GM12864 (cell line): ENCODE measurements at regions not wholly inside any gene's neighbourhood (a gene's known extent, or its start where the extent isn't known, plus 50 kb on each side); places are given as distances from the start of the nearest gene placed in this dataset.

ENCODE experiments used
- DNase-seq: peaks from one replicate; pipeline ENCODE4 v3.0.0-alpha.2; 2011; ENCODE audit warnings: low read depth
- H3K4me3 ChIP-seq: 2 replicates; pipeline ENCODE4 v1.5.1; 2011; ENCODE audit warnings: mild to moderate bottlenecking, low read depth, low read length, control low read depth
- TF ChIP-seq, protein P1 (sequence below): IDR thresholded peaks from 2 replicates; pipeline ENCODE4 v1.5.1; 2011; ENCODE audit warnings: low read depth, mild to moderate bottlenecking, moderate library complexity, low read length, control low read depth, inconsistent platforms; ENCODE audit errors: missing control alignments

GRCh38 chr13:109666656-109667055, 119.7 kb downstream of the IRS2 start:
- TF ChIP-seq, protein P1, sequence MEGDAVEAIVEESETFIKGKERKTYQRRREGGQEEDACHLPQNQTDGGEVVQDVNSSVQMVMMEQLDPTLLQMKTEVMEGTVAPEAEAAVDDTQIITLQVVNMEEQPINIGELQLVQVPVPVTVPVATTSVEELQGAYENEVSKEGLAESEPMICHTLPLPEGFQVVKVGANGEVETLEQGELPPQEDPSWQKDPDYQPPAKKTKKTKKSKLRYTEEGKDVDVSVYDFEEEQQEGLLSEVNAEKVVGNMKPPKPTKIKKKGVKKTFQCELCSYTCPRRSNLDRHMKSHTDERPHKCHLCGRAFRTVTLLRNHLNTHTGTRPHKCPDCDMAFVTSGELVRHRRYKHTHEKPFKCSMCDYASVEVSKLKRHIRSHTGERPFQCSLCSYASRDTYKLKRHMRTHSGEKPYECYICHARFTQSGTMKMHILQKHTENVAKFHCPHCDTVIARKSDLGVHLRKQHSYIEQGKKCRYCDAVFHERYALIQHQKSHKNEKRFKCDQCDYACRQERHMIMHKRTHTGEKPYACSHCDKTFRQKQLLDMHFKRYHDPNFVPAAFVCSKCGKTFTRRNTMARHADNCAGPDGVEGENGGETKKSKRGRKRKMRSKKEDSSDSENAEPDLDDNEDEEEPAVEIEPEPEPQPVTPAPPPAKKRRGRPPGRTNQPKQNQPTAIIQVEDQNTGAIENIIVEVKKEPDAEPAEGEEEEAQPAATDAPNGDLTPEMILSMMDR, result no peak
- DNase-seq, result no peak
- H3K4me3 ChIP-seq, result no peak overlapping the region

- TF ChIP-seq, protein P1, result no peak
- H3K4me3 ChIP-seq, result no peak overlapping the region
- no peak for DNase-seq
These were observed 120.6 kb downstream of the IRS2 start for GRCh38 chr13:109665781-109666249.

DNA sequence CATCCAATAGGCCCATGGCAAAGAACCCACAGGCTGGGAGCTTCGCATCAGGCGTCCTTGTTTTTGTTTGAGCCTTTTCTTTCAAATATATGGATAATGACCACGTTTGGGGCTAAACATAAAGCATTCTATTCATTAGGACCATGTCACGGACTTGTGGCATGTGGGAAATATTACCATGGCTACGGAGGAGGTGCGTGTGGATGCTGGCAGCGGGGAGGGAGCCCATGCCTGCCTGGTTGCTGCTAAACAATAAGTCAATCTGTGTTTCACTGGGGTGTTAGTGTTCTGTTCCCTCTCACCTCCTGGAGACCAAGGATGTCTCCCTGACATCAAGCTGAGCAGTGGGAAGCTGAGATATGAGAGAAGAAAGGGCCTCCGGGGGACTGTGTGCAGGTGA, 121.1 kb downstream of the IRS2 start:
- no peak overlapping the region for H3K4me3 ChIP-seq
- TF ChIP-seq, protein P1, result no peak
- no peak for DNase-seq

DNA sequence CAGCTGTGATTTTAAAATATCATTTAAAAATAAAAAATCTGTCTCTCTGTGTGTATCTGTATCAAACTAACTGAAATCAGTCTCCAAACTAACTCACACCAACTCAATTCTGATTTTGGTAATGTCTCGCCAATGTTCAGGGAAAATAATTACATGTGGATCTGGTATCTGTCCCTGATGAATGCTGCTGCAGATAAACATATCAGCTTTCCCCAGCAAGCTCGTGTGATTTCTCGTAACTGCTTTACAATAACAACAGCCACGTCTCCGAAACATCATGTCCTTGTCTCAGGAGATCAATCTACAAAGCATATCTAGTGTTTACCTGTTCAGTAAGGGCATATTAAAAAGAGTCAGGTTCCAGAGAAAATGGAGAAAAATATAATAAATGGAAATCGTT, 129.0 kb downstream of the IRS2 start:
- no peak overlapping the region for H3K4me3 ChIP-seq
- no peak for DNase-seq
- TF ChIP-seq, protein P1, result no peak

DNA sequence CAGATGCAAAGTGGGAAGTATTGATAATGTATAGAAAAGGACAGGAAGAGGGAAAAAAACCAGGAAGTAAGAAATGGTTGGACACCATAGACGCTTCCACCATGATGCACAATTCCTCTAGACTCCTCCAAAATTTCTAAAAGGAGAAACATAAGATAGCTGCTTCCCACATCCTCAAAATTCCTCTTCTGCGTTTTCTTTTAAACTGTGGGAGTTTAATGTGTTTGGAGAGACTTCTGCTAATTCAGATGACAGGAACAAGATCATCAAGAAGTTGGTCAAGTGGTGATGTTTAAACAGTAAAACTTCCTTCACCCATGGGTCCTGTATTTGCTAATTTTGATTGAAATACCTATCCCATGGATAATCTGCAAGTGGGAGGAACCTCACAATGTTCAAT, 130.2 kb downstream of the IRS2 start:
- DNase-seq, result no peak
- H3K4me3 ChIP-seq, result no peak overlapping the region
- TF ChIP-seq, protein P1, result no peak

- no peak overlapping the region for H3K4me3 ChIP-seq
- no peak for DNase-seq
- TF ChIP-seq, protein P1, result no peak
These were observed 130.8 kb downstream of the IRS2 start for GRCh38 chr13:109655611-109656010.

DNA sequence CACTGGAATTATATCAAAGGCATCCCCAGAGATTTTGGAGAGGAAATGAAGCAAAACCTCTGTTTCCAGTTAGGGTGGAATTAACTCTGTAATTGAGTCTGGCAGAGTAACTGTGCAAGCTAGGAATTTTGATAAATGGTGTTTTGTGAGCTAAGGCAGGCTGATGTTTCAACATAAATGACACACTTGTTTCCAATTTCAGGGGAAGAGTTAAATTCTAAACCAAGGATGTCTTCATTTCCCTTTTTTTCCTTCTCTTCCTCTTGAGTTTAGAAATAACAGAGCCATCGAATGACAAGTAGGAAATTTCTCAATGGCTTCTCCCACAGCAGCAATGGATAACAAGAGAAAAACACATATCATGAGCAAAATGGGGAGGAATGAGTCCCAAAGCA, 131.2 kb downstream of the IRS2 start:
- no peak overlapping the region for H3K4me3 ChIP-seq
- TF ChIP-seq, protein P1, result no peak
- DNase-seq, result no peak
